SK-N-SH (cell line): ENCODE measurements at regions not wholly inside any gene's neighbourhood (a gene's known extent, or its start where the extent isn't known, plus 50 kb on each side); places are given as distances from the start of the nearest gene placed in this dataset.

Source experiments
- CTCF ChIA-PET: fragments of 300-600, 350-600 bp; formaldehyde crosslinking; extraction: SDS; loops from one replicate; lab custom pipeline; 2021; lab: Yijun Ruan, JAX
- POLR2A ChIA-PET: fragments of 350-600 bp; sonication (Branson Sonifier 250); formaldehyde crosslinking; extraction: SDS; loops from one replicate; lab custom pipeline; 2020; ENCODE audit warnings: antibody characterized with exemption, inconsistent platforms; lab: Yijun Ruan, JAX
- DNase-seq: peaks from one replicate; pipeline ENCODE4 v3.0.0; 2012
- H2AFZ ChIP-seq: fragments of 200-600 bp; sonication (generic); 2 replicates; pipeline ENCODE4 v1.8.1; 2016; ENCODE audit warnings: antibody characterized with exemption, mild to moderate bottlenecking, low read depth
- H3F3A ChIP-seq: fragments of 200-600 bp; sonication (generic); replicated peaks from 2 replicates; pipeline ENCODE3; 2016; ENCODE audit warnings: antibody characterized with exemption, mild to moderate bottlenecking; ENCODE audit not compliant: insufficient read depth
- H3K27ac ChIP-seq, 2 experiments: fragments of 200-500 bp in 1 of 2; fragments of 200-600 bp in 1 of 2; sonication (Bioruptor generic) in 1 of 2; sonication (generic), shearing (Covaris generic) in 1 of 2; 2 replicates each; pipeline versions ENCODE4 v1.5.1 to v1.6.1; 2014 to 2016; ENCODE audit warnings: low read depth in 2 of 2, inconsistent platforms in 1 of 2, low read length in 1 of 2, mild to moderate bottlenecking in 1 of 2, mixed read lengths in 1 of 2
- H3K27me3 ChIP-seq: fragments of 200-600 bp; sonication (generic), shearing (Covaris generic); 2 replicates; pipeline ENCODE4 v1.6.1; 2016; ENCODE audit warnings: mixed run types; ENCODE audit not compliant: insufficient read depth
- H3K36me3 ChIP-seq, 2 experiments: fragments of 200-500 bp in 1 of 2; fragments of 200-600 bp in 1 of 2; sonication (Bioruptor generic) in 1 of 2; sonication (generic) in 1 of 2; replicated peaks in 1 of 2; 2 replicates each; pipeline versions ENCODE3 to v1.5.1; 2014 to 2016; ENCODE audit warnings: low read length in 1 of 2, mild to moderate bottlenecking in 1 of 2; ENCODE audit not compliant: insufficient read depth in 2 of 2, control insufficient read depth in 1 of 2
- H3K4me1 ChIP-seq, 2 experiments: fragments of 200-500 bp in 1 of 2; fragments of 200-600 bp in 1 of 2; sonication (Bioruptor generic) in 1 of 2; sonication (generic), shearing (Covaris generic) in 1 of 2; 2 replicates each; pipeline versions ENCODE4 v1.5.1 to v1.6.1; 2014 to 2016; ENCODE audit warnings: low read depth in 1 of 2, low read length in 1 of 2, mixed run types in 1 of 2; ENCODE audit not compliant: insufficient read depth in 2 of 2, control insufficient read depth in 1 of 2
- H3K4me2 ChIP-seq: fragments of 200-600 bp; sonication (generic), shearing (Covaris generic); 2 replicates; pipeline ENCODE4 v1.6.1; 2017; ENCODE audit warnings: mixed run types
- H3K4me3 ChIP-seq, 2 experiments: fragments of 200-500 bp in 1 of 2; fragments of 200-600 bp in 1 of 2; sonication (Bioruptor generic) in 1 of 2; sonication (generic), shearing (Covaris generic) in 1 of 2; 2 replicates each; pipeline versions ENCODE4 v1.5.1 to v1.8.1; 2014 to 2016; ENCODE audit warnings: low read depth in 2 of 2, inconsistent platforms in 1 of 2, low read length in 1 of 2, mild to moderate bottlenecking in 1 of 2, mixed read lengths in 1 of 2, moderate library complexity in 1 of 2
- H3K79me2 ChIP-seq: fragments of 200-600 bp; sonication (generic); 2 replicates; pipeline ENCODE4 v1.8.1; 2017; ENCODE audit warnings: mild to moderate bottlenecking; ENCODE audit not compliant: insufficient read depth
- H3K9ac ChIP-seq: fragments of 200-600 bp; sonication (generic); 2 replicates; pipeline ENCODE4 v1.6.1; 2017; ENCODE audit warnings: mixed run types
- H3K9me2 ChIP-seq: fragments of 200-600 bp; sonication (generic); 2 replicates; pipeline ENCODE4 v1.6.1; 2017; ENCODE audit warnings: mixed run types
- H3K9me3 ChIP-seq: fragments of 200-600 bp; sonication (generic); 2 replicates; pipeline ENCODE4 v1.6.1; 2017; ENCODE audit warnings: mixed run types, mild to moderate bottlenecking, moderate library complexity
- H4K20me1 ChIP-seq: fragments of 200-600 bp; sonication (generic); 2 replicates; pipeline ENCODE4 v1.6.1; 2017; ENCODE audit warnings: mild to moderate bottlenecking, mixed run types; ENCODE audit not compliant: insufficient read depth
- CHD2 ChIP-seq: fragments of 150-350 bp; IDR thresholded peaks from 2 replicates; pipeline ENCODE4 v1.6.1; 2018; ENCODE audit warnings: low read length; ENCODE audit not compliant: partially characterized antibody
- CTCF ChIP-seq: fragments of 200-600 bp; sonication (generic); IDR thresholded peaks from 2 replicates; pipeline ENCODE4 v1.6.1; 2017; ENCODE audit warnings: antibody characterized with exemption, mild to moderate bottlenecking, moderate library complexity
- ELF1 ChIP-seq: IDR thresholded peaks from 2 replicates; pipeline ENCODE4 v1.4.0; 2012
- EP300 ChIP-seq, 2 experiments: IDR thresholded peaks; 2 replicates each; pipeline versions ENCODE4 v1.4.0 to v1.6.1; 2012; ENCODE audit warnings: borderline replicate concordance in 1 of 2, low read depth in 1 of 2, low read length in 1 of 2
- EZH2phosphoT487 ChIP-seq: fragments of 200-600 bp; sonication (generic); IDR thresholded peaks from 2 replicates; pipeline ENCODE4 v1.6.1; 2017; ENCODE audit warnings: low read depth, mixed run types, mild to moderate bottlenecking, antibody characterized with exemption, moderate library complexity, borderline replicate concordance
- FOSL2 ChIP-seq: IDR thresholded peaks from 2 replicates; pipeline ENCODE4 v1.4.0; 2012; ENCODE audit warnings: low read depth, mild to moderate bottlenecking, moderate library complexity, borderline replicate concordance
- FOXJ3 ChIP-seq: sonication (generic); formaldehyde crosslinking; IDR thresholded peaks from 2 replicates; pipeline ENCODE4 v1.5.1; 2020; ENCODE audit warnings: mild to moderate bottlenecking, missing genetic modification reagents
- GATA2 ChIP-seq: sonication (generic); formaldehyde crosslinking; IDR thresholded peaks from 2 replicates; pipeline ENCODE4 v1.5.0; 2020; ENCODE audit warnings: mild to moderate bottlenecking, missing genetic modification reagents
- IRF3 ChIP-seq: fragments of 150-350 bp; IDR thresholded peaks from 2 replicates; pipeline ENCODE4 v1.6.1; 2016; ENCODE audit warnings: mild to moderate bottlenecking, low read depth, low read length
- MXI1 ChIP-seq: IDR thresholded peaks from 2 replicates; pipeline ENCODE4 v1.6.1; 2012; ENCODE audit warnings: mild to moderate bottlenecking, low read depth, low read length, improper control_type of control experiment
- PBX3 ChIP-seq: IDR thresholded peaks from 2 replicates; pipeline ENCODE4; 2012
- TAF1 ChIP-seq: IDR thresholded peaks from 2 replicates; pipeline ENCODE4 v1.6.1; 2012; ENCODE audit warnings: low read depth, mild to moderate bottlenecking, low read length, moderate library complexity, borderline replicate concordance
- TCF12 ChIP-seq: IDR thresholded peaks from 2 replicates; pipeline ENCODE4 v1.4.0; 2012
- TEAD4 ChIP-seq: IDR thresholded peaks from 2 replicates; pipeline ENCODE4 v1.4.0; 2012; ENCODE audit warnings: mild to moderate bottlenecking, borderline replicate concordance; ENCODE audit not compliant: insufficient read depth
- USF2 ChIP-seq: fragments of 150-350 bp; IDR thresholded peaks from 2 replicates; pipeline ENCODE4 v1.6.1; 2017; ENCODE audit warnings: antibody characterized with exemption, low read length, low read depth, borderline replicate concordance
- YY1 ChIP-seq: IDR thresholded peaks from 2 replicates; pipeline ENCODE4 v1.4.0; 2012; ENCODE audit warnings: low read depth, mild to moderate bottlenecking
- ZBTB33 ChIP-seq: IDR thresholded peaks from 2 replicates; pipeline ENCODE4 v1.4.0; 2012; ENCODE audit warnings: low read depth, borderline replicate concordance
- WGBS: methylation state at CpG from one replicate; pipeline ENCODE4 v1.1.6; 2017; ENCODE audit warnings: low lambda C conversion rate; 5-methylcytosine and 5-hydroxymethylcytosine counted together

- ChIA-PET CTCF (no interaction called here), POLR2A (no interaction called here)
- no peaks in the 10 kb centered on the region for H3K4me1 ChIP-seq
- no peaks in the 10 kb centered on the region for H3K79me2 ChIP-seq
- no peaks in the 10 kb centered on the region for H3K9me2 ChIP-seq
- H3K9ac ChIP-seq: no peak overlapping the region
- H4K20me1 ChIP-seq: no peaks in the 10 kb centered on the region
- no peaks in the 10 kb centered on the region for H3F3A ChIP-seq
- no peak overlapping the region for H3K27ac ChIP-seq
- no peak for DNase-seq
- no peak overlapping the region for H2AFZ ChIP-seq
- H3K4me2 ChIP-seq: no peak overlapping the region
- no peak overlapping the region for H3K4me3 ChIP-seq
- TF ChIP-seq MXI1 (no peak), IRF3 (no peak), YY1 (no peak), EP300 (IDR thresholded peaks at IDR 0.05; ENCODE audit: borderline replicate concordance in 1 of 2, low read depth in 1 of 2, low read length in 1 of 2) (no peak), TEAD4 (no peak), FOXJ3 (CRISPR knock-in tag) (no peak), CTCF (no peak), TAF1 (no peak), ZBTB33 (no peak), GATA2 (CRISPR knock-in tag) (no peak)
- TF ChIP-seq, all 33 proteins: peak for 0
- 23% methylated on average over 2 of the region's 2 CpGs for WGBS
- Histone ChIP-seq H3K27me3 (no peaks in the 10 kb centered on the region), H3K36me3 (no peaks in the 10 kb centered on the region), H3K9me3 (0 out of 2 replicates have a peak, but pooled peaks cover 8% of the 10 kb centered on the region)
These were observed 791.6 kb downstream of the TRIML1 start for GRCh38 chr4:188930822-188931221.

- no peaks in the 10 kb centered on the region for H3K79me2 ChIP-seq
- 39% methylated on average over 5 of the region's 5 CpGs for WGBS
- H4K20me1 ChIP-seq: no peaks in the 10 kb centered on the region
- POLR2A ChIA-PET: no interaction called here
- H3K4me3 ChIP-seq: no peak overlapping the region
- peaks cover 3% of the 10 kb centered on the region for H3F3A ChIP-seq
- H3K9me3 ChIP-seq: 0 out of 2 replicates have a peak, but pooled peaks cover 8% of the 10 kb centered on the region
- no peak for TF ChIP-seq TCF12
- no peak for TF ChIP-seq IRF3
- TF ChIP-seq CHD2: no peak
- no peak for TF ChIP-seq EZH2phosphoT487
- TF ChIP-seq PBX3: no peak
- no peak for TF ChIP-seq ELF1
- TF ChIP-seq FOSL2: no peak
- no peak for TF ChIP-seq FOXJ3 (CRISPR knock-in tag)
- no peak for TF ChIP-seq USF2
- TF ChIP-seq, all 33 proteins: peak for 0
- CTCF ChIA-PET: no interaction called here
- DNase-seq: no peak
- H3K9me2 ChIP-seq: no peaks in the 10 kb centered on the region
- H3K27ac ChIP-seq: peak overlapping the region in 1 of 2 experiments; percentile 25; a peak in 1 of 4 replicates
- H2AFZ ChIP-seq: peak overlapping the region; percentile 36; the same call in 1 of the 2 replicates
- no peaks in the 10 kb centered on the region for H3K36me3 ChIP-seq
- H3K4me2 ChIP-seq: no peak overlapping the region; the same call in 1 of the 2 replicates
- no peak overlapping the region for H3K9ac ChIP-seq
- no peaks in the 10 kb centered on the region for H3K27me3 ChIP-seq
- H3K4me1 ChIP-seq: no peaks in the 10 kb centered on the region
These were observed 795.2 kb downstream of the TRIML1 start for GRCh38 chr4:188934320-188934962.
